ENCODE measurements at regions not wholly inside any gene's neighbourhood (a gene's known extent, or its start where the extent isn't known, plus 50 kb on each side); places are given as distances from the start of the nearest gene placed in this dataset.

GRCh38 chr1:80023358-80023757 lies 1016.8 kb upstream of the ADGRL4 start:
- TF ChIP-seq CTCF (IDR thresholded peaks at IDR 0.05) (no peak), ZFX (IDR thresholded peaks at IDR 0.05; ENCODE audit: borderline replicate concordance) (no peak)
